ENCODE measurements at regions not wholly inside any gene's neighbourhood (a gene's known extent, or its start where the extent isn't known, plus 50 kb on each side); places are given as distances from the start of the nearest gene placed in this dataset.

DNA sequence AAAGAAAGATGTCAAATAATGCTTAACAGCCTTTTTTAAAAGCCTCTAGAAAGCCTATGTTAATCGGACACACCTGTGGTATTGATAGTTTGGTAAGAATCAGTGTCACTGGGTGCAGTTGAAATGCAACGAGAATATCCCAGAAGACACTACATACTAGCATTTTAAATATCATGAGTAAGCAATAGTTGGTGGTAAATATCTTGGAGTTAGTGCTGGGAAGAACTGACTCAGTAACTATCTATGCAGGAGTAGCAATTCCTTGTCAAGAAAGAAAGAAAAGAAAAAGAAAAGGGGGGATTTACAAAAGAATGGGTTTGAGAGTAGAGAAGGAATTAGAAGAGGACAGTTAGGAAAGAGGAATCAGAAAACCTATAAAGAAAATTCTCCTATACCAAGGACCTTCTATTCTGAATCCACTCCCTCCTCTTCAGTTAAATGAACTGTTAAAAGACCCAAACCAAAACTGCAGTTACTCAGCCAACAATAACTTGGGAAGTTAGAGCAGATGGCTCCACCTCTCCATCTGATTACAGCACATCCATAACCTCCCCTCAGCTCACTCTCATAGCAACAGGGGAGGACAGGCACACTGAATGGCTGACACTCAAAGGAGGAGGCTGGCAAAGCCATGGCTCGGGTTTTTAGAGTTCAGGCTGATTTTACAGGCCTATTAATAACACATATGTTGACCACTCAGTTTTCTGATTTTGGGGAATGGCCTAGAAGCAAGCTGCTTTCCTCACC, 207.6 kb upstream of the MDFIC2 start:
- DNase-seq = no peak
- WGBS, 2 donors = 85 to 87% methylated on average over 3 of the region's 3 CpGs
- TF ChIP-seq, protein P1, sequence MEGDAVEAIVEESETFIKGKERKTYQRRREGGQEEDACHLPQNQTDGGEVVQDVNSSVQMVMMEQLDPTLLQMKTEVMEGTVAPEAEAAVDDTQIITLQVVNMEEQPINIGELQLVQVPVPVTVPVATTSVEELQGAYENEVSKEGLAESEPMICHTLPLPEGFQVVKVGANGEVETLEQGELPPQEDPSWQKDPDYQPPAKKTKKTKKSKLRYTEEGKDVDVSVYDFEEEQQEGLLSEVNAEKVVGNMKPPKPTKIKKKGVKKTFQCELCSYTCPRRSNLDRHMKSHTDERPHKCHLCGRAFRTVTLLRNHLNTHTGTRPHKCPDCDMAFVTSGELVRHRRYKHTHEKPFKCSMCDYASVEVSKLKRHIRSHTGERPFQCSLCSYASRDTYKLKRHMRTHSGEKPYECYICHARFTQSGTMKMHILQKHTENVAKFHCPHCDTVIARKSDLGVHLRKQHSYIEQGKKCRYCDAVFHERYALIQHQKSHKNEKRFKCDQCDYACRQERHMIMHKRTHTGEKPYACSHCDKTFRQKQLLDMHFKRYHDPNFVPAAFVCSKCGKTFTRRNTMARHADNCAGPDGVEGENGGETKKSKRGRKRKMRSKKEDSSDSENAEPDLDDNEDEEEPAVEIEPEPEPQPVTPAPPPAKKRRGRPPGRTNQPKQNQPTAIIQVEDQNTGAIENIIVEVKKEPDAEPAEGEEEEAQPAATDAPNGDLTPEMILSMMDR (IDR thresholded peaks at IDR 0.05) = no peak
- TF ChIP-seq POLR2A (IDR thresholded peaks at IDR 0.05) (no peak), POLR2AphosphoS5 (IDR thresholded peaks at IDR 0.05) (no peak), EP300 (IDR thresholded peaks at IDR 0.05) (no peak)

DNA sequence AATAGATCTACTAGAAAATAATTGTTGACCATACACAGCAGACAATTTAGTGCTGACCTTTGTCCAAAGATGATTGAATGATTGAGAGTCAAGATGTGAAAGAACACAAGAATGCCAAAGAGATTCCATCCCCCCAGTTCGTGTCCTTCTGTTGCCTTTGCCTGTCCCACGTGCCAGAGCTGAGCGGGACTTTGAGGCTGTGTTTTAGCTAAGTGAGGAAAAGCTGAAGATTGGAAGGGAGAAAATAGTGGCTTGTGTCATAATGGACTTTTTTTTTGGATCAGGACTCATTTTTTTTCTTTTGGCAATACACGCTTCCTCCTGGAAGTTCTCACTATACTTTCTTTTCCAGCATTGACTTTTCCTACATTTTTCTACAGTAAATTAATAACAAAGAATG, 206.6 kb upstream of the MDFIC2 start:
- Histone ChIP-seq H3K4me3 (no peak overlapping the region), H3K9me3 (no peaks in the 10 kb centered on the region), H3K4me1 (no peaks in the 10 kb centered on the region), H3K36me3 (no peaks in the 10 kb centered on the region), H3K27ac (no peak overlapping the region), H3K27me3 (no peaks in the 10 kb centered on the region)
- TF ChIP-seq EP300 (IDR thresholded peaks at IDR 0.05) (no peak), POLR2AphosphoS5 (IDR thresholded peaks at IDR 0.05) (no peak), POLR2A (IDR thresholded peaks at IDR 0.05) (no peak)
- TF ChIP-seq, protein P1 (IDR thresholded peaks at IDR 0.05) = no peak
- ATAC-seq (ENCODE audit: low FRiP score in 2 of 2) = no peak
- DNase-seq = no peak
- 73 to 76% methylated on average over 4 of the region's 4 CpGs for WGBS, 2 donors

More for the DNA sequence above, 207.6 kb upstream of the MDFIC2 start:
- Histone ChIP-seq H3K36me3 (no peaks in the 10 kb centered on the region), H3K27me3 (no peaks in the 10 kb centered on the region), H3K4me3 (no peak overlapping the region), H3K4me1 (no peaks in the 10 kb centered on the region), H3K9me3 (no peaks in the 10 kb centered on the region), H3K27ac (no peak overlapping the region)
- ATAC-seq (ENCODE audit: low FRiP score in 2 of 2) = no peak

DNA sequence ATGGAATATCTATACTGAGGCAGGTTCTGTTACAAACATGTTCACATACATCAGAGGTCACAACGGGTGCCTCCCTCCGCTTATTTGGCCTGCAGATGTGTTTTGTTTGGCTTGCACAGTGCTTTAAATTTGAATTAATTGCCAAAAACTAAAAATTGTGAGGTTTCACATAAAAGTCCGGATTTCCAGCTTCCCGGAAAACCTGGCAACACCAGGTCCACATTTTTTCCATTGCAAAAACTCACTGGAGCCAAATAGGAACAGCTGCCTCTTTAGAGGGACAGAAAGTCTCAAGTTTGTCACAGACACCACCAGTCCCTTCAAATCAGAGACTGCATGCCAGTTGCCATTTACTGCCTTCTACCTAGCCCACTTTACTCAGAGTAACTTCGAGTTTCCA, 205.9 kb upstream of the MDFIC2 start:
- WGBS, 2 donors = 59 to 77% methylated on average over 5 of the region's 5 CpGs
- ATAC-seq (ENCODE audit: low FRiP score in 2 of 2) = no peak

DNA sequence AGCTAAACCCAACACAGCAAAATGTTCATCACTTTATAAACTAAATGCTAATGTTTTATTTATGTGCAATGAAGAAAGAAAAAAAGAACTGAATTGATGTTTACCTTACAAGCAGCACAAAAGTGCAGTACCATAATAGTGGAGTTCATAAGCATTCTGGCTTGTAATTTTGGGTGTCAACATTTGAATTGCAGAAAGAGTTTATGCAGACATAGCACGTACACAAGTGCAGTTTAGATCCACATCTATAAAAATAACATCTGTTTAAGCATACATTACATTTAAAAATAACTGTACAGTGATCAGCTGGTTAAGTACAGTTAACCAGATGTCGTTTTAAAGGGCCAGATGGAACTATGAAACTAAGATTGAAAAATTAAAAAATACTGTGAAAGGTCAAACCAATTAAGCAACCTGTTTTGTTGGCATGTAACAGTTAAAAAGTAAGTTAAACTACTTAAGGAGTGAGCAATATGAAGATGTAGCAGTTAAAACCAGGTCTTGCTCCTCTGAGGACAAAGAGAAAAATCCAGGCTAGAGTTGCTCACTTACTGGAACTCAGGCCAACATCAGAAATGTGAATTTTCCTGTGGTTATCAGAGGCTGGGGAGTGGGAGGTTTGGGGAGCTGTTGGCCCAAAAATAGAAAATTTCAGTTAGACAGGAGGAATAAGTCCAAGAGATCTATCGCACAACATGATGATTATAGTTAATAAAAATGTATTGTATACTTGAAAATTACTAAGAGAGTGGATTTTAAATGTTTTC, 204.9 kb upstream of the MDFIC2 start:
- Histone ChIP-seq H3K4me3 (no peak overlapping the region), H3K27ac (no peak overlapping the region), H3K4me1 (no peaks in the 10 kb centered on the region), H3K9me3 (no peaks in the 10 kb centered on the region), H3K36me3 (no peaks in the 10 kb centered on the region), H3K27me3 (no peaks in the 10 kb centered on the region)
- no peak for DNase-seq
- TF ChIP-seq EP300 (IDR thresholded peaks at IDR 0.05) (no peak), POLR2A (IDR thresholded peaks at IDR 0.05) (no peak), POLR2AphosphoS5 (IDR thresholded peaks at IDR 0.05) (no peak)
- TF ChIP-seq, protein P1 (IDR thresholded peaks at IDR 0.05) = no peak
- ATAC-seq (ENCODE audit: low FRiP score in 2 of 2) = no peak
- WGBS, 2 donors = 77 to 79% methylated on average over 3 of the region's 3 CpGs

More for the DNA sequence above, 205.9 kb upstream of the MDFIC2 start:
- no peak for TF ChIP-seq POLR2AphosphoS5 (IDR thresholded peaks at IDR 0.05)
- TF ChIP-seq EP300 (IDR thresholded peaks at IDR 0.05) = no peak
- TF ChIP-seq, protein P1 (IDR thresholded peaks at IDR 0.05) = no peak
- no peak for TF ChIP-seq POLR2A (IDR thresholded peaks at IDR 0.05)
- no peaks in the 10 kb centered on the region for H3K9me3 ChIP-seq
- no peak overlapping the region for H3K27ac ChIP-seq
- no peaks in the 10 kb centered on the region for H3K36me3 ChIP-seq
- no peak overlapping the region for H3K4me3 ChIP-seq
- no peak for DNase-seq
- no peaks in the 10 kb centered on the region for H3K27me3 ChIP-seq
- no peaks in the 10 kb centered on the region for H3K4me1 ChIP-seq
